Neural progenitor cell (in vitro differentiated cells): ENCODE measurements at regions not wholly inside any gene's neighbourhood (a gene's known extent, or its start where the extent isn't known, plus 50 kb on each side); places are given as distances from the start of the nearest gene placed in this dataset.

Experiments used
- EZH2 ChIP-seq: fragments of 200-600 bp; sonication (generic); IDR thresholded peaks from 2 replicates; pipeline ENCODE4 v1.6.1; 2017; ENCODE audit warnings: antibody characterized with exemption, mild to moderate bottlenecking, moderate library complexity
- TF ChIP-seq, protein P1 (sequence below): fragments of 200-600 bp; sonication (generic); IDR thresholded peaks from 2 replicates; pipeline ENCODE4 v1.5.1; 2017; ENCODE audit warnings: antibody characterized with exemption, mild to moderate bottlenecking

GRCh38 chr13:79834876-79835275 is 353.9 kb downstream of the NDFIP2 start:
- TF ChIP-seq, protein P1, sequence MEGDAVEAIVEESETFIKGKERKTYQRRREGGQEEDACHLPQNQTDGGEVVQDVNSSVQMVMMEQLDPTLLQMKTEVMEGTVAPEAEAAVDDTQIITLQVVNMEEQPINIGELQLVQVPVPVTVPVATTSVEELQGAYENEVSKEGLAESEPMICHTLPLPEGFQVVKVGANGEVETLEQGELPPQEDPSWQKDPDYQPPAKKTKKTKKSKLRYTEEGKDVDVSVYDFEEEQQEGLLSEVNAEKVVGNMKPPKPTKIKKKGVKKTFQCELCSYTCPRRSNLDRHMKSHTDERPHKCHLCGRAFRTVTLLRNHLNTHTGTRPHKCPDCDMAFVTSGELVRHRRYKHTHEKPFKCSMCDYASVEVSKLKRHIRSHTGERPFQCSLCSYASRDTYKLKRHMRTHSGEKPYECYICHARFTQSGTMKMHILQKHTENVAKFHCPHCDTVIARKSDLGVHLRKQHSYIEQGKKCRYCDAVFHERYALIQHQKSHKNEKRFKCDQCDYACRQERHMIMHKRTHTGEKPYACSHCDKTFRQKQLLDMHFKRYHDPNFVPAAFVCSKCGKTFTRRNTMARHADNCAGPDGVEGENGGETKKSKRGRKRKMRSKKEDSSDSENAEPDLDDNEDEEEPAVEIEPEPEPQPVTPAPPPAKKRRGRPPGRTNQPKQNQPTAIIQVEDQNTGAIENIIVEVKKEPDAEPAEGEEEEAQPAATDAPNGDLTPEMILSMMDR: no peak
- no peak for TF ChIP-seq EZH2
